ENCODE measurements at regions not wholly inside any gene's neighbourhood (a gene's known extent, or its start where the extent isn't known, plus 50 kb on each side); places are given as distances from the start of the nearest gene placed in this dataset.
A peak's percentile ranks its signal among the peaks of the same experiment; 100 is the strongest.

DNA sequence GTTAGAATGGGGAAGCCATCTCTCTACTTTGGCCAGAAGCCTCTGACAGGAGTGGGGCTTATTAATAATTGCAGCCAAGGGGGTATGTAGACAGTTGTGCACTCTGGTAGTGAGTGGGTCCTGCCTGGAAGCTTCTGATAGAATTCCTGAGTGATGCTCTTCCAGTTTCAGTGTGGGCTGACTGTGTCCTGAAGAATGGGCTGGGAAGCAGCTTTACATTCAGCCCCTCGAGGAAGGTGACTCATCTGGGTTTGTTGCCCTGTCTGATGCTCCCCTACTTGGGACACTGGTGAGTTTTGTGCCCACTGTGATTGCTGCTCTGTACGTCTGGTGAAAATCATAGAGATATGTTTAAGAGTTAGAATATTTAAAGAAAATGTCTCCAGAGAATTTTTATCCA lies 444.7 kb upstream of the RBMS3 start:
- no peak overlapping the region for H3K4me3 ChIP-seq (ENCODE audit: low read length)
- no peak for TF ChIP-seq CTCF (IDR thresholded peaks at IDR 0.05; ENCODE audit: insufficient read depth, low read depth, low read length, missing control alignments)
- peak; percentile 29 for DNase-seq (ENCODE audit: low read depth)

GRCh38 chr3:28840976-28841376 lies 439.9 kb upstream of the RBMS3 start:
- DNase-seq (ENCODE audit: low read depth): no peak
- TF ChIP-seq CTCF (IDR thresholded peaks at IDR 0.05; ENCODE audit: insufficient read depth, low read depth, low read length, missing control alignments): no peak
- H3K4me3 ChIP-seq (ENCODE audit: low read length): no peak overlapping the region

DNA sequence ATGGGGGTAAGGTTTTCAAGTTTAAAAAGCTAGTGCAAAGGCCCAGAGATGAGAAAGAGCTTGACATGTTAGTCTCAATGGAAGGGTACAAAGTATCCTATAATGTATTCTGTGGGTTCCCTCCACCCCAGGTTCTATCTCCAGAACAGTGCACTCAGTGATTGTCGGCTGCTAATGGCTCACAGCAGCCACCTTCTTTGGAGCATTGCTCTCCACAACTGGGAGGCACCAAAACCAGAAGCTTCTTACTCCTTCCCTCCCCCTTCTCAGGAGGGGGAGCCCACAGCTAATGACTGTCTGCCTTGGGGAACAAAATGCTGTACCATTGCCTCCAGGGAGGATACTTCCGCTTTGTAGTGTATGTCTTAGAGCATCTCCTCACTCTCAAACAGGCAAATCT lies 439.4 kb upstream of the RBMS3 start:
- no peak overlapping the region for H3K4me3 ChIP-seq (ENCODE audit: low read length)
- no peak for TF ChIP-seq CTCF (IDR thresholded peaks at IDR 0.05; ENCODE audit: insufficient read depth, low read depth, low read length, missing control alignments)
- DNase-seq (ENCODE audit: low read depth): no peak

DNA sequence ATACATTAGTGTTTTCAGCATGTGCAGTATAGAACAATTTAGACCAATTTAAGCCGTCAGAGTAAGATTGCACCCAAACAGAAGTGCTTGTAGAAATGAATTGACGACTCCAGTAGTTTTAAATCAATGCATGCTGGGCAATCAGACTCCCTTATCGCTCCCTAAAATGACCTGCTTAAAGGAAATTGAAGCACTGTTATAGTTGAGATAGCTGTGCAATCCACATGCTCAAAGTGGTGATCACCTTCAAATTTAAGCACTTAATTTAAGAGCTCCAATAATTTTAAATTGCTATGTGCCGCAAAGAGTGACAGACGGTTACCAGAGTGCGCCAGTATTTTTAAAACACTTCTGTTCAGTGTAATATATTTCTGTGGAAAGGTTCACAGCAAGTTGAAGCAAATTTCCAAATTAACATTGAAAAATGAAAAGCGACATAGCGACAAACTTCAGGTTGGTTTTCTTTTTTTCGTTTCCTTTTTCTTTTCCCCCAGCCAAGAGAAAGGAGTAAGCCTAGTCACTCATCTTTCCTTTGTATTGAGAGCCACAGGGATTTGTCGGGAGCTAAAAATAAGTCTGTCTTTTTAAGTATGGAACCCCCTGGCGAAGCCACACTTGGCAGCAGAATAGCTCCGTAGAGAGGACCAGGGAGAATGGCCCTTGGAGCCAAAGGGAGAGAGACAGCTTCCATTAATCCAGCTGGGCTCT lies 436.4 kb upstream of the RBMS3 start:
- no peak for DNase-seq (ENCODE audit: low read depth)
- no peak for TF ChIP-seq CTCF (IDR thresholded peaks at IDR 0.05; ENCODE audit: insufficient read depth, low read depth, low read length, missing control alignments)
- H3K4me3 ChIP-seq (ENCODE audit: low read length): no peak overlapping the region

DNA sequence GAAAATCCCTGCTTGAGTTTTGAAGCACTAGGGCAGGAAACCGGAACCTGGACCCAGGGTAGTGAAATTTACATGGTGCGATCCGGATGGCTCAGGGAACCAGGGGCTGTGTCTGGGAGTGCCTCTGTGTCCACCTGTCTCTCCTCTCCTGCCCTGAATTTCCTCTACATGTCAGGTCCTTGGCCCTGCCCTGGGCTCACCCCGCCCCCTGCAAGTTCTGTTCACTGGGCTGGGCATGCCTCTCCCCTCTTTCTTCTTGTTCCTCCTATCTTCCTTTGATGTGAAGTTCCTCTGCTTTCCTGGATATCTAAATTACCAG lies 435.9 kb upstream of the RBMS3 start:
- no peak overlapping the region for H3K4me3 ChIP-seq (ENCODE audit: low read length)
- no peak for TF ChIP-seq CTCF (IDR thresholded peaks at IDR 0.05; ENCODE audit: insufficient read depth, low read depth, low read length, missing control alignments)

GRCh38 chr3:28846971-28847478 lies 433.8 kb upstream of the RBMS3 start:
- no peak for DNase-seq (ENCODE audit: low read depth)
- no peak for TF ChIP-seq CTCF (IDR thresholded peaks at IDR 0.05; ENCODE audit: insufficient read depth, low read depth, low read length, missing control alignments)
- no peak overlapping the region for H3K4me3 ChIP-seq (ENCODE audit: low read length)

More for the DNA sequence above, 435.9 kb upstream of the RBMS3 start:
- no peak for DNase-seq (ENCODE audit: low read depth)

DNA sequence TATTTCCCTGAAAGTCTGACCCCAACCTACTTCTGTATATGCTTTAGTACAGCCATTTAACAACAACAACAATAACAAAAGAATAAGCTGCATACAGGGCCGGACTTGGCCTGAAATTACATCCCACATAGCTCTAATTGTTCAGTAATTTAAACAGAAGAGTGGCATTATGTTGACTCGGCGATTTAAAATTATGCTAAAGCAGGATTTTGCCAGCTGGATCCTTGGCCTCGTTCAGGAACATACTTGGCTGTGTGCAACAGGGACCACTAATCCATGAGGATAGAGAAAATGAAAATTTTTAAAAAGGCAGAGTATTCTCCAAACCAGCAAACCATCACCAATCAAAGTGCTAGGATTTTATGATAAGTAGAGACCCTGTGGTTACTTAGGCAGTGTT lies 433.1 kb upstream of the RBMS3 start:
- no peak for TF ChIP-seq CTCF (IDR thresholded peaks at IDR 0.05; ENCODE audit: insufficient read depth, low read depth, low read length, missing control alignments)
- DNase-seq (ENCODE audit: low read depth): no peak
- no peak overlapping the region for H3K4me3 ChIP-seq (ENCODE audit: low read length)

Measured in epithelial cell of esophagus (primary cell).